ENCODE measurements at regions not wholly inside any gene's neighbourhood (a gene's known extent, or its start where the extent isn't known, plus 50 kb on each side); places are given as distances from the start of the nearest gene placed in this dataset.

GRCh38 chr20:22807646-22808244 lies 223.4 kb upstream of the FOXA2 start:
- Histone ChIP-seq H3K27ac (no peak overlapping the region), H3K79me2 (no peaks in the 10 kb centered on the region), H3K9me2 (replicated peaks; ENCODE audit: insufficient read depth) (no peaks in the 10 kb centered on the region), H3K27me3 (no peaks in the 10 kb centered on the region), H3K4me1 (ENCODE audit: insufficient read depth) (peaks cover 20% of the 10 kb centered on the region), H3K9me3 (ENCODE audit: low read depth) (no peaks in the 10 kb centered on the region), H3K4me3 (no peak overlapping the region), H2AFZ (no peak overlapping the region), H3K36me3 (replicated peaks; ENCODE audit: insufficient read depth, low read depth) (no peaks in the 10 kb centered on the region), H3K4me2 (no peak overlapping the region), H4K20me1 (ENCODE audit: insufficient read depth, poor library complexity, severe bottlenecking) (no peaks in the 10 kb centered on the region)
- no peak for DNase-seq (ENCODE audit: low spot score)
- 85% methylated on average over 6 of the region's 6 CpGs for WGBS (ENCODE audit: low lambda C conversion rate, missing lambda C conversion rate)
- TF ChIP-seq CTCF (IDR thresholded peaks at IDR 0.05; ENCODE audit: poor library complexity) (no peak), EZH2phosphoT487 (IDR thresholded peaks at IDR 0.05; ENCODE audit: low read depth, severe bottlenecking, unreplicated experiment) (no peak), EZH2 (IDR thresholded peaks at IDR 0.05; ENCODE audit: borderline replicate concordance) (no peak)

- no peak for TF ChIP-seq EZH2 (IDR thresholded peaks at IDR 0.05; ENCODE audit: borderline replicate concordance)
- no peak for TF ChIP-seq EZH2phosphoT487 (IDR thresholded peaks at IDR 0.05; ENCODE audit: low read depth, severe bottlenecking, unreplicated experiment)
- no peak for TF ChIP-seq CTCF (IDR thresholded peaks at IDR 0.05; ENCODE audit: poor library complexity)
- Histone ChIP-seq H3K36me3 (replicated peaks; ENCODE audit: insufficient read depth, low read depth) (no peaks in the 10 kb centered on the region), H3K27me3 (no peaks in the 10 kb centered on the region), H3K79me2 (no peaks in the 10 kb centered on the region), H3K9me2 (replicated peaks; ENCODE audit: insufficient read depth) (no peaks in the 10 kb centered on the region), H3K27ac (no peak overlapping the region), H3K9me3 (ENCODE audit: low read depth) (no peaks in the 10 kb centered on the region), H3K4me3 (no peak overlapping the region), H3K4me1 (ENCODE audit: insufficient read depth) (peaks cover 20% of the 10 kb centered on the region), H3K4me2 (no peak overlapping the region), H2AFZ (no peak overlapping the region), H4K20me1 (ENCODE audit: insufficient read depth, poor library complexity, severe bottlenecking) (no peaks in the 10 kb centered on the region)
- 85% methylated on average over 2 of the region's 2 CpGs for whole genome bisulfite sequencing (ENCODE audit: low lambda C conversion rate, missing lambda C conversion rate)
- no peak for DNase-seq (ENCODE audit: low spot score)
Measured at GRCh38 chr20:22808628-22809027, 224.3 kb upstream of the FOXA2 start.

- no peak overlapping the region for H3K27ac ChIP-seq
- no peaks in the 10 kb centered on the region for H3K9me2 ChIP-seq (replicated peaks; ENCODE audit: insufficient read depth)
- no peak for DNase-seq (ENCODE audit: low spot score)
- no peaks in the 10 kb centered on the region for H3K27me3 ChIP-seq
- no peaks in the 10 kb centered on the region for H3K79me2 ChIP-seq
- no peak overlapping the region for H2AFZ ChIP-seq
- no peak overlapping the region for H3K4me2 ChIP-seq
- H3K4me1 ChIP-seq (ENCODE audit: insufficient read depth), result peaks cover 20% of the 10 kb centered on the region
- no peaks in the 10 kb centered on the region for H3K36me3 ChIP-seq (replicated peaks; ENCODE audit: insufficient read depth, low read depth)
- 91% methylated on average over 7 of the region's 7 CpGs for WGBS (ENCODE audit: low lambda C conversion rate, missing lambda C conversion rate)
- H3K4me3 ChIP-seq, result no peak overlapping the region
- no peaks in the 10 kb centered on the region for H3K9me3 ChIP-seq (ENCODE audit: low read depth)
- no peaks in the 10 kb centered on the region for H4K20me1 ChIP-seq (ENCODE audit: insufficient read depth, poor library complexity, severe bottlenecking)
- no peak for TF ChIP-seq EZH2 (IDR thresholded peaks at IDR 0.05; ENCODE audit: borderline replicate concordance)
- no peak for TF ChIP-seq EZH2phosphoT487 (IDR thresholded peaks at IDR 0.05; ENCODE audit: low read depth, severe bottlenecking, unreplicated experiment)
- no peak for TF ChIP-seq CTCF (IDR thresholded peaks at IDR 0.05; ENCODE audit: poor library complexity)
Measured at GRCh38 chr20:22810030-22810429, 225.1 kb upstream of the SSTR4 start.

All from hepatocyte (in vitro differentiated cells).